GM18511 (cell line): ENCODE measurements at regions not wholly inside any gene's neighbourhood (a gene's known extent, or its start where the extent isn't known, plus 50 kb on each side); places are given as distances from the start of the nearest gene placed in this dataset.
"Not testable (repeated sequence)": the region's sequence is repeated elsewhere in the genome, so short reads cannot be mapped to it uniquely, and the experiment has no call there.

ENCODE experiments used
- ATAC-seq: cut with Tn5 transposase; IDR thresholded peaks from one replicate; pipeline ENCODE4 v1.9.1; 2021; ENCODE audit warnings: mild to moderate bottlenecking, moderate library complexity; ENCODE audit not compliant: unreplicated experiment

- no peak for ATAC-seq
Observed at GRCh38 chr1:29939079-29939478, 702.8 kb downstream of the PTPRU start.

- ATAC-seq, result no peak
Observed at GRCh38 chr1:29937356-29937755, 701.0 kb downstream of the PTPRU start.

- ATAC-seq, result no peak
Observed at GRCh38 chr1:29936031-29936544, 699.8 kb downstream of the PTPRU start.

GRCh38 chr1:29934255-29934772, 698.0 kb downstream of the PTPRU start:
- ATAC-seq, result no peak

- ATAC-seq, result no peak
Observed at GRCh38 chr1:29933067-29933466, 696.7 kb downstream of the PTPRU start.

- no peak for ATAC-seq
Observed at GRCh38 chr1:29932626-29933025, 696.3 kb downstream of the PTPRU start.

- no peak for ATAC-seq
Observed at GRCh38 chr1:29931477-29932175, 695.3 kb downstream of the PTPRU start.

GRCh38 chr1:29925058-29925457, 688.7 kb downstream of the PTPRU start:
- ATAC-seq, result no peak

GRCh38 chr1:29924017-29924431, 687.7 kb downstream of the PTPRU start:
- ATAC-seq, result no peak

GRCh38 chr1:29921741-29922140, 685.4 kb downstream of the PTPRU start:
- no peak for ATAC-seq

GRCh38 chr1:29920784-29921183, 684.5 kb downstream of the PTPRU start:
- ATAC-seq, result no peak

- no peak for ATAC-seq
Observed at GRCh38 chr1:29920316-29920715, 684.0 kb downstream of the PTPRU start.

- ATAC-seq, result not testable (repeated sequence)
Observed at GRCh38 chr1:29919041-29919440, 682.7 kb downstream of the PTPRU start.

GRCh38 chr1:29916656-29917369, 680.5 kb downstream of the PTPRU start:
- no peak for ATAC-seq

- ATAC-seq, result no peak
Observed at GRCh38 chr1:29914936-29915335, 678.6 kb downstream of the PTPRU start.

GRCh38 chr1:29912425-29912824, 676.1 kb downstream of the PTPRU start:
- no peak for ATAC-seq

GRCh38 chr1:29909962-29910361, 673.6 kb downstream of the PTPRU start:
- ATAC-seq, result no peak

- ATAC-seq, result no peak
Observed at GRCh38 chr1:29907596-29907995, 671.3 kb downstream of the PTPRU start.

GRCh38 chr1:29906927-29907326, 670.6 kb downstream of the PTPRU start:
- no peak for ATAC-seq

GRCh38 chr1:29903548-29904166, 667.3 kb downstream of the PTPRU start:
- no peak for ATAC-seq

- no peak for ATAC-seq
Observed at GRCh38 chr1:29901624-29902325, 665.5 kb downstream of the PTPRU start.
